GM23338 (cell line): ENCODE measurements at regions not wholly inside any gene's neighbourhood (a gene's known extent, or its start where the extent isn't known, plus 50 kb on each side); places are given as distances from the start of the nearest gene placed in this dataset.

Experiments
- ATAC-seq: fragments of 200-7000 bp; cut with Tn5 transposase; 3 replicates; pipeline ENCODE4 v1.9.1; 2020
- DNase-seq: peaks from one replicate; pipeline ENCODE4 v3.0.0-alpha.2; 2015; ENCODE audit warnings: low spot score
- H2AFZ ChIP-seq: fragments of 200-600 bp; sonication (generic); 2 replicates; pipeline ENCODE4 v1.8.0; 2016; ENCODE audit warnings: antibody characterized with exemption, mild to moderate bottlenecking, moderate library complexity
- H3F3A ChIP-seq: fragments of 200-600 bp; sonication (generic); replicated peaks from 2 replicates; pipeline ENCODE4 v1.8.0; 2017; ENCODE audit warnings: antibody characterized with exemption, mixed run types, low read depth
- H3K27ac ChIP-seq: fragments of 200-600 bp; sonication (generic); 2 replicates; pipeline ENCODE4 v1.6.1; 2016; ENCODE audit warnings: low read depth
- H3K27me3 ChIP-seq: fragments of 200-600 bp; sonication (generic); 2 replicates; pipeline ENCODE4 v1.8.0; 2016; ENCODE audit warnings: mild to moderate bottlenecking, mixed run types, moderate library complexity; ENCODE audit not compliant: insufficient read depth
- H3K36me3 ChIP-seq: fragments of 200-600 bp; sonication (generic); 2 replicates; pipeline ENCODE4 v1.8.0; 2016; ENCODE audit warnings: mild to moderate bottlenecking; ENCODE audit not compliant: insufficient read depth
- H3K4me1 ChIP-seq: fragments of 200-600 bp; sonication (generic); 2 replicates; pipeline ENCODE4 v1.8.0; 2016; ENCODE audit warnings: mild to moderate bottlenecking, moderate library complexity; ENCODE audit not compliant: insufficient read depth
- H3K4me2 ChIP-seq: fragments of 200-600 bp; sonication (generic); 2 replicates; pipeline ENCODE4 v1.7.1; 2017; ENCODE audit warnings: mixed run types
- H3K4me3 ChIP-seq: fragments of 200-600 bp; sonication (generic); 2 replicates; pipeline ENCODE4 v1.6.1; 2016; ENCODE audit warnings: mixed run types
- H3K79me2 ChIP-seq: fragments of 200-600 bp; sonication (generic); replicated peaks from 2 replicates; pipeline ENCODE4 v1.8.0; 2017; ENCODE audit warnings: mild to moderate bottlenecking; ENCODE audit not compliant: insufficient read depth
- H3K9me2 ChIP-seq: fragments of 200-600 bp; sonication (generic); 2 replicates; pipeline ENCODE4 v1.8.0; 2017; ENCODE audit not compliant: insufficient read depth
- H4K20me1 ChIP-seq: fragments of 200-600 bp; sonication (generic); replicated peaks from 2 replicates; pipeline ENCODE4 v1.8.0; 2017; ENCODE audit warnings: mild to moderate bottlenecking; ENCODE audit not compliant: insufficient read depth
- H3K27ac Mint-ChIP-seq: 2 replicates; pipeline ENCODE4 v1.8.0; 2020; ENCODE audit warnings: inconsistent platforms, mild to moderate bottlenecking, moderate library complexity, mixed read lengths
- H3K27me3 Mint-ChIP-seq: 3 replicates; pipeline ENCODE4 v1.8.0; 2022; ENCODE audit warnings: low read depth, mild to moderate bottlenecking, moderate library complexity, mixed read lengths, inconsistent platforms; ENCODE audit not compliant: insufficient read depth, poor library complexity
- H3K36me3 Mint-ChIP-seq: 3 replicates; pipeline ENCODE4 v1.8.0; 2021; ENCODE audit warnings: low read depth, mild to moderate bottlenecking, inconsistent platforms, moderate library complexity, mixed read lengths
- H3K4me1 Mint-ChIP-seq: 3 replicates; pipeline ENCODE4 v1.8.0; 2020; ENCODE audit warnings: mild to moderate bottlenecking, inconsistent platforms, mixed read lengths
- H3K4me3 Mint-ChIP-seq: 3 replicates; pipeline ENCODE4 v1.8.0; 2021; ENCODE audit warnings: moderate library complexity, mild to moderate bottlenecking, inconsistent platforms, mixed read lengths
- H3K9me3 Mint-ChIP-seq: 3 replicates; pipeline ENCODE4 v1.8.0; 2020; ENCODE audit warnings: moderate library complexity, mild to moderate bottlenecking, inconsistent platforms, mixed read lengths
- CTCF ChIP-seq, 2 experiments: fragments of 200-600 bp in 1 of 2; sonication (generic) in 1 of 2; conservative IDR thresholded peaks; 2 replicates each; pipeline versions ENCODE4 v1.5.1 to v1.6.1; 2016 to 2017; ENCODE audit warnings: antibody characterized with exemption in 2 of 2, low read depth in 2 of 2, mild to moderate bottlenecking in 2 of 2, moderate library complexity in 1 of 2
- JUNB ChIP-seq: IDR thresholded peaks from one replicate; pipeline ENCODE4 v1.6.1; 2016; ENCODE audit warnings: antibody characterized with exemption; ENCODE audit not compliant: unreplicated experiment
- STAT1 ChIP-seq: IDR thresholded peaks from one replicate; pipeline ENCODE4 v1.6.1; 2016; ENCODE audit warnings: antibody characterized with exemption; ENCODE audit not compliant: unreplicated experiment
- ZNF114 ChIP-seq: fragments of 250-450 bp; sonication (Bioruptor Pico); IDR thresholded peaks from 2 replicates; pipeline ENCODE4 v1.5.0; 2020; ENCODE audit warnings: mild to moderate bottlenecking, moderate library complexity
- ZNF462 ChIP-seq: fragments of 250-450 bp; sonication (Bioruptor Pico); IDR thresholded peaks from 2 replicates; pipeline ENCODE4 v1.5.0; 2020; ENCODE audit warnings: mild to moderate bottlenecking, moderate library complexity

- TF ChIP-seq CTCF (conservative IDR thresholded peaks at IDR 0.05; ENCODE audit: low read depth in 2 of 2) (no peak), STAT1 (no peak), JUNB (no peak)
Measured at GRCh38 chr5:60399507-60399906, 300.5 kb downstream of the DEPDC1B start (continued).

- Mint-ChIP-seq H3K4me3 (no peak overlapping the region), H3K27ac (no peak overlapping the region), H3K27me3 (no peaks in the 10 kb centered on the region), H3K36me3 (no peaks in the 10 kb centered on the region), H3K9me3 (no peaks in the 10 kb centered on the region), H3K4me1 (peaks cover under 1% of the 10 kb centered on the region; the same call in 2 of the 3 replicates)
- Histone ChIP-seq H3F3A (no peaks in the 10 kb centered on the region), H3K4me2 (no peak overlapping the region), H3K9me2 (0 out of 2 replicates have a peak, but pooled peaks cover 4% of the 10 kb centered on the region), H3K4me3 (no peak overlapping the region), H2AFZ (no peak overlapping the region), H3K27me3 (no peaks in the 10 kb centered on the region), H4K20me1 (no peaks in the 10 kb centered on the region), H3K36me3 (no peaks in the 10 kb centered on the region), H3K79me2 (no peaks in the 10 kb centered on the region), H3K27ac (no peak overlapping the region), H3K4me1 (no peaks in the 10 kb centered on the region)
- no peak for TF ChIP-seq ZNF114 (CRISPR knock-in tag)
- peak; percentile 32 to 45; a peak in 3 of 4 replicates for TF ChIP-seq CTCF (conservative IDR thresholded peaks at IDR 0.05; ENCODE audit: low read depth in 2 of 2)
- peak; percentile 43 for DNase-seq
- peak; percentile 78 for ATAC-seq
Measured at GRCh38 chr5:60395712-60396329, 304.1 kb downstream of the DEPDC1B start.

- Histone ChIP-seq H3K36me3 (no peaks in the 10 kb centered on the region), H2AFZ (no peak overlapping the region), H3K9me2 (peaks cover 5% of the 10 kb centered on the region; the same call in 1 of the 2 replicates), H4K20me1 (no peaks in the 10 kb centered on the region), H3K27ac (no peak overlapping the region), H3K4me3 (no peak overlapping the region), H3K4me1 (peaks cover 6% of the 10 kb centered on the region), H3K4me2 (no peak overlapping the region), H3F3A (no peaks in the 10 kb centered on the region), H3K79me2 (no peaks in the 10 kb centered on the region), H3K27me3 (no peaks in the 10 kb centered on the region)
- DNase-seq = no peak
- H3K27me3 Mint-ChIP-seq = peaks cover 3% of the 10 kb centered on the region
- no peak overlapping the region for H3K4me3 Mint-ChIP-seq
- H3K36me3 Mint-ChIP-seq = no peaks in the 10 kb centered on the region
- no peak overlapping the region for H3K27ac Mint-ChIP-seq
- peaks cover 30% of the 10 kb centered on the region for H3K4me1 Mint-ChIP-seq
- H3K9me3 Mint-ChIP-seq = no peaks in the 10 kb centered on the region
- ATAC-seq = no peak
- TF ChIP-seq ZNF462 (CRISPR knock-in tag) = no peak
Measured at GRCh38 chr5:60387051-60387440, 312.9 kb downstream of the DEPDC1B start.
